A673 (cell line): ENCODE measurements at regions not wholly inside any gene's neighbourhood (a gene's known extent, or its start where the extent isn't known, plus 50 kb on each side); places are given as distances from the start of the nearest gene placed in this dataset.

Source experiments
- BruUV-seq: library from RNA; stranded (reverse); fragments of 400-500 nt; replicated peaks from 2 replicates; lab custom pipeline; 2021; lab: Mats Ljungman, UMichigan
- CTCF ChIA-PET: fragments of 300-600 bp; sonication (Branson Sonifier 250); formaldehyde crosslinking; loops from one replicate; lab custom pipeline; 2022; ENCODE audit warnings: antibody characterized with exemption; lab: Charles Lee
- POLR2A ChIA-PET: fragments of 300-600 bp; sonication (Branson Sonifier 250); formaldehyde crosslinking; loops from one replicate; lab custom pipeline; 2022; ENCODE audit warnings: antibody characterized with exemption; ENCODE audit not compliant: low non-redundant PET; lab: Charles Lee
- DNase-seq: peaks from one replicate; pipeline ENCODE4 v3.0.0-alpha.2; 2015; ENCODE audit warnings: low spot score
- H3K27ac ChIP-seq: fragments of 200-600 bp; sonication (generic); 2 replicates; pipeline ENCODE4 v1.5.1; 2016; ENCODE audit warnings: mixed run types, low read depth, mild to moderate bottlenecking, mixed read lengths, antibody characterized with exemption, low read length; ENCODE audit not compliant: poor library complexity, severe bottlenecking
- H3K27me3 ChIP-seq: fragments of 200-600 bp; sonication (generic); replicated peaks from 2 replicates; pipeline ENCODE4 v1.6.1; 2017; ENCODE audit warnings: mixed run types, low read depth, mild to moderate bottlenecking, mixed read lengths, antibody characterized with exemption, low read length; ENCODE audit not compliant: insufficient read depth, poor library complexity
- H3K36me3 ChIP-seq: fragments of 200-600 bp; sonication (generic); 2 replicates; pipeline ENCODE4 v1.6.1; 2016; ENCODE audit warnings: mixed run types, mild to moderate bottlenecking, mixed read lengths, antibody characterized with exemption, low read length; ENCODE audit not compliant: insufficient read depth, poor library complexity, severe bottlenecking
- H3K4me1 ChIP-seq: fragments of 200-600 bp; sonication (generic); 2 replicates; pipeline ENCODE4 v1.6.1; 2017; ENCODE audit warnings: mixed run types, mild to moderate bottlenecking, mixed read lengths, antibody characterized with exemption, low read length; ENCODE audit not compliant: insufficient read depth, poor library complexity, severe bottlenecking
- H3K4me3 ChIP-seq: fragments of 200-600 bp; sonication (generic); 2 replicates; pipeline ENCODE4 v1.5.1; 2016; ENCODE audit warnings: low read depth, mixed run types, mild to moderate bottlenecking, mixed read lengths, low read length; ENCODE audit not compliant: poor library complexity, severe bottlenecking
- H3K9me3 ChIP-seq: fragments of 200-600 bp; sonication (generic); 2 replicates; pipeline ENCODE4 v1.6.1; 2016; ENCODE audit warnings: mixed run types, low read depth, mild to moderate bottlenecking, mixed read lengths, antibody characterized with exemption, low read length; ENCODE audit not compliant: poor library complexity, severe bottlenecking
- EZH2 ChIP-seq: fragments of 200-600 bp; sonication (generic); IDR thresholded peaks from 2 replicates; pipeline ENCODE4 v1.6.1; 2017; ENCODE audit warnings: borderline replicate concordance, low read depth, mild to moderate bottlenecking, mixed read lengths, antibody characterized with exemption, low read length; ENCODE audit not compliant: poor library complexity, severe bottlenecking
- intact Hi-C: fragments of 100-400 bp; cut with micrococcal nuclease; formaldehyde crosslinking; loops from one replicate; pipeline ENCODE4 v1.10.0; 2022; ENCODE audit not compliant: unreplicated experiment
- TF ChIP-seq, protein P1 (sequence below): fragments of 300-800, 200-600 bp; sonication (generic); conservative IDR thresholded peaks from 2 replicates; pipeline ENCODE4 v1.5.1; 2017; ENCODE audit warnings: low read depth, mild to moderate bottlenecking, antibody characterized with exemption, low read length, moderate library complexity, mixed read lengths

DNA sequence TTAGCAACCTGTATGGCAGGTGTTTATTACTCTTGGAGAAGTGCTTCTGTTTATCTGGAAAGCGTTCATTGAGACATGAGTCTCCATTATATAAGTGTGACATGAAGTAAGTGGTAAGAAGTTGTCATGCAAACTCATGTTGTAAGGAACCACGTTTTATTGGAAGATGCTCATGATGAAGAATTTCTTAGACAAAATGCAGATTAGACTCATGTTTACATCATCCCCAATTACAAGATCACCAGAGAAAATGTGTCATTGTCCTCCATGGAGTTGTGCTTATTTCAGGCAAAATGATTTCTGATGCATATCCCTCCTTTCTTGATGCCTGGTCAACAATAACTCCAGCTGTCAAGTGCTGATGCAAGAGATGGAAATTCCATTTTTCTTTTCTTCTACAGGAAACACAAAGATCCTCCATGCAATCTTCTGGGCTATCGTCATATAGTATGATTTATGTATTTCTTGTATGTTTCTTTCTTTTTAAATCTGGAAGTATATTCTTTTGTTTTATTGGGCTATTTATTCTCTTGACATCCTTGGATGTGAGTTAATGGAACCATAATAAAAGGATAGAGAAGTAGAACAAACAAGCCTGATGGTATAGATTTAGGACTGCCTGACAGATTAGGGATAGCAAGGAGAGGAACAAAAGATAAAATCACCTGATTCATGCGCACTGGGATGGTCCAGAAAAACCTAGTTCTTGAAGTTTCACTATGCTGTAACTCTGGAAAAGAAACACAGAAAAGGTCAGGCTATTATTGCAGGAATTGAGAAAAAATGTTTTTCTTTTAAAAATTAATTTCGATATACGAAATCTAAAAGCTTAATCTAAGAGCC, 50.7 kb upstream of the DIAPH3 start:
- H3K27me3 ChIP-seq: no peaks in the 10 kb centered on the region
- no peaks in the 10 kb centered on the region for H3K9me3 ChIP-seq
- peak overlapping the region; percentile 33 for H3K27ac ChIP-seq
- no peaks in the 10 kb centered on the region for H3K36me3 ChIP-seq
- ChIA-PET CTCF (no interaction called here), POLR2A (no interaction called here)
- peak; percentile 39 for DNase-seq
- intact Hi-C loops: no loop called here
- BruUV-seq: no TSS peak
- no peak overlapping the region for H3K4me3 ChIP-seq
- H3K4me1 ChIP-seq: peaks cover 9% of the 10 kb centered on the region
- TF ChIP-seq, protein P1, sequence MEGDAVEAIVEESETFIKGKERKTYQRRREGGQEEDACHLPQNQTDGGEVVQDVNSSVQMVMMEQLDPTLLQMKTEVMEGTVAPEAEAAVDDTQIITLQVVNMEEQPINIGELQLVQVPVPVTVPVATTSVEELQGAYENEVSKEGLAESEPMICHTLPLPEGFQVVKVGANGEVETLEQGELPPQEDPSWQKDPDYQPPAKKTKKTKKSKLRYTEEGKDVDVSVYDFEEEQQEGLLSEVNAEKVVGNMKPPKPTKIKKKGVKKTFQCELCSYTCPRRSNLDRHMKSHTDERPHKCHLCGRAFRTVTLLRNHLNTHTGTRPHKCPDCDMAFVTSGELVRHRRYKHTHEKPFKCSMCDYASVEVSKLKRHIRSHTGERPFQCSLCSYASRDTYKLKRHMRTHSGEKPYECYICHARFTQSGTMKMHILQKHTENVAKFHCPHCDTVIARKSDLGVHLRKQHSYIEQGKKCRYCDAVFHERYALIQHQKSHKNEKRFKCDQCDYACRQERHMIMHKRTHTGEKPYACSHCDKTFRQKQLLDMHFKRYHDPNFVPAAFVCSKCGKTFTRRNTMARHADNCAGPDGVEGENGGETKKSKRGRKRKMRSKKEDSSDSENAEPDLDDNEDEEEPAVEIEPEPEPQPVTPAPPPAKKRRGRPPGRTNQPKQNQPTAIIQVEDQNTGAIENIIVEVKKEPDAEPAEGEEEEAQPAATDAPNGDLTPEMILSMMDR: no peak
- no peak for TF ChIP-seq EZH2

DNA sequence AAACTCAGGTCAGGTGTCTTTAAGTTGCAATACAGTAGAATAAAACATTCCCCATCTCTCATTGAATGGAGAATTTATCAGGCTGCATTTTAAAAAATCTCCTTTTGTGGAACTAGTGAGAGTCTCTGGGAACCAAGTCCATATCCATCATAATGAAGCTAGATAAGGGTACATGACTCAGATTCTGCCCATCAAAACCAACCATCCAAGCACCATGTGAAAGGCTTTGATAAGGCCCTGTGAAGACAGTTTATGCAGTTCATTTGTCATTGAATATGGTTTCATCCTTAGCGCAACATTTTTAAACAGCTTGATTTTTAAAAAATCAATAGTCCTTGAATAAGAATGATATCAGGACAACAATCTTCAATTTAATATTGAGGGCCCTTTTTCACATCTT, 56.3 kb upstream of the DIAPH3 start:
- intact Hi-C loops: no loop called here
- no peak for DNase-seq
- ChIA-PET POLR2A (no interaction called here), CTCF (no interaction called here)
- TF ChIP-seq EZH2: no peak
- TF ChIP-seq, protein P1: no peak
- no peak overlapping the region for H3K27ac ChIP-seq
- no peaks in the 10 kb centered on the region for H3K27me3 ChIP-seq
- no TSS peak for BruUV-seq
- peaks cover under 1% of the 10 kb centered on the region for H3K4me1 ChIP-seq
- H3K9me3 ChIP-seq: no peaks in the 10 kb centered on the region
- no peaks in the 10 kb centered on the region for H3K36me3 ChIP-seq
- no peak overlapping the region for H3K4me3 ChIP-seq

DNA sequence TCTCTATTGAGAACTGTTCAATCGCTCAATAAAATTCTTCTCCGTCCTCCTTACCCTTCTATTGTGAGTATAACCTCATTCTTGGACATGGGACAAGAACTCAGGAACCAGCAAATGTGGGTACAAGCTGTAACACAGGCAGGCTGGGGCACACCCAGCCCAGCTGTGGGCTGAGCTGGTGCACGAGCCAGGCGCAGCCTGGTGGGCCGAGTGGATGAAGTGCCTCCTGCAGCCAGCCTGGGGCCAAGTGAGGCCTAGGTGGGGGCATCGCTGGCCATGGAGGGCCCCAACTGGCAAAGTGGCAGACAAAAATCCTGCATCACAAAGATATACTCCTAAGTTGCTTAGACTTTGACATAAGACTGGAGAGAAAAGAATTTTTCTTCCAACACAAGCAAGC, 57.9 kb upstream of the DIAPH3 start:
- intact Hi-C loops: no loop called here
- TF ChIP-seq EZH2: no peak
- TF ChIP-seq, protein P1: no peak
- no TSS peak for BruUV-seq
- ChIA-PET POLR2A (no interaction called here), CTCF (no interaction called here)
- Histone ChIP-seq H3K4me3 (no peak overlapping the region), H3K9me3 (no peaks in the 10 kb centered on the region), H3K36me3 (no peaks in the 10 kb centered on the region), H3K27ac (no peak overlapping the region), H3K27me3 (no peaks in the 10 kb centered on the region), H3K4me1 (no peaks in the 10 kb centered on the region)
- DNase-seq: no peak
